ENCODE measurements at regions not wholly inside any gene's neighbourhood (a gene's known extent, or its start where the extent isn't known, plus 50 kb on each side); places are given as distances from the start of the nearest gene placed in this dataset.

- Mint-ChIP-seq H3K9me3 (no peaks in the 10 kb centered on the region), H3K27me3 (ENCODE audit: low read depth) (no peaks in the 10 kb centered on the region), H3K27ac (no peak overlapping the region), H3K36me3 (ENCODE audit: low read depth) (no peaks in the 10 kb centered on the region), H3K4me1 (peaks cover 20% of the 10 kb centered on the region), H3K4me3 (no peak overlapping the region)
- no peak for TF ChIP-seq CTCF (IDR thresholded peaks at IDR 0.05; ENCODE audit: unreplicated experiment in 3 of 3)
Observed at GRCh38 chr6:56775498-56776166, 132.9 kb upstream of the DST start.

- Mint-ChIP-seq H3K4me1 (peaks cover 37% of the 10 kb centered on the region), H3K27ac (peak overlapping the region in 1 of 3 experiments; percentile 14), H3K36me3 (ENCODE audit: low read depth) (no peaks in the 10 kb centered on the region), H3K4me3 (no peak overlapping the region), H3K27me3 (ENCODE audit: low read depth) (no peaks in the 10 kb centered on the region), H3K9me3 (no peaks in the 10 kb centered on the region)
- TF ChIP-seq CTCF (IDR thresholded peaks at IDR 0.05; ENCODE audit: unreplicated experiment in 3 of 3), result no peak
Observed at GRCh38 chr6:56772737-56773184, 130.1 kb upstream of the DST start.

- no peaks in the 10 kb centered on the region for H3K9me3 Mint-ChIP-seq
Observed at GRCh38 chr6:56771929-56772607, 129.4 kb upstream of the DST start.

GRCh38 chr6:56771189-56771588 lies 128.5 kb upstream of the DST start:
- H3K27ac Mint-ChIP-seq, result peak overlapping the region in 1 of 3 experiments; percentile 33
- H3K4me3 Mint-ChIP-seq, result no peak overlapping the region
- no peaks in the 10 kb centered on the region for H3K36me3 Mint-ChIP-seq (ENCODE audit: low read depth)
- H3K9me3 Mint-ChIP-seq, result no peaks in the 10 kb centered on the region
- no peak for TF ChIP-seq CTCF (IDR thresholded peaks at IDR 0.05; ENCODE audit: unreplicated experiment in 3 of 3)
- H3K27me3 Mint-ChIP-seq (ENCODE audit: low read depth), result no peaks in the 10 kb centered on the region
- peaks cover 51% of the 10 kb centered on the region for H3K4me1 Mint-ChIP-seq

More at GRCh38 chr6:56771929-56772607, 129.4 kb upstream of the DST start:
- no peak for TF ChIP-seq CTCF (IDR thresholded peaks at IDR 0.05; ENCODE audit: unreplicated experiment in 3 of 3)
- Mint-ChIP-seq H3K4me1 (peaks cover 43% of the 10 kb centered on the region), H3K4me3 (no peak overlapping the region), H3K36me3 (ENCODE audit: low read depth) (no peaks in the 10 kb centered on the region), H3K27me3 (ENCODE audit: low read depth) (no peaks in the 10 kb centered on the region), H3K27ac (peak overlapping the region in 2 of 3 experiments; percentile 11 to 33)

- TF ChIP-seq CTCF (IDR thresholded peaks at IDR 0.05; ENCODE audit: unreplicated experiment in 3 of 3), result no peak
- Mint-ChIP-seq H3K4me1 (peaks cover 56% of the 10 kb centered on the region), H3K4me3 (no peak overlapping the region), H3K36me3 (ENCODE audit: low read depth) (no peaks in the 10 kb centered on the region), H3K27ac (no peak overlapping the region), H3K9me3 (no peaks in the 10 kb centered on the region), H3K27me3 (ENCODE audit: low read depth) (no peaks in the 10 kb centered on the region)
Observed at GRCh38 chr6:56770011-56770520, 127.4 kb upstream of the DST start.
